Fibroblast of peridontal ligament (primary cell): ENCODE measurements at regions not wholly inside any gene's neighbourhood (a gene's known extent, or its start where the extent isn't known, plus 50 kb on each side); places are given as distances from the start of the nearest gene placed in this dataset.
"Not testable (repeated sequence)": the region's sequence is repeated elsewhere in the genome, so short reads cannot be mapped to it uniquely, and the experiment has no call there.

ENCODE experiments used
- DNase-seq: peaks from one replicate; pipeline ENCODE4 v3.0.0-alpha.2; 2010; ENCODE audit errors: extremely low read depth

GRCh38 chr11:96508861-96509260, 119.0 kb downstream of the JRKL start:
- no peak for DNase-seq

- DNase-seq, result no peak
Measured at GRCh38 chr11:96520939-96521338, 131.1 kb downstream of the JRKL start.

GRCh38 chr11:96523656-96524055, 133.8 kb downstream of the JRKL start:
- DNase-seq, result no peak

GRCh38 chr11:96524475-96524874, 134.7 kb downstream of the JRKL start:
- DNase-seq, result peak; percentile 0

GRCh38 chr11:96530473-96530872, 140.7 kb downstream of the JRKL start:
- no peak for DNase-seq

GRCh38 chr11:96538104-96538503, 148.3 kb downstream of the JRKL start:
- DNase-seq, result no peak

- DNase-seq, result no peak
Measured at GRCh38 chr11:96538622-96539021, 148.8 kb downstream of the JRKL start.

- DNase-seq, result no peak
Measured at GRCh38 chr11:96540875-96541274, 151.1 kb downstream of the JRKL start.

- DNase-seq, result no peak
Measured at GRCh38 chr11:96543177-96543576, 153.4 kb downstream of the JRKL start.

GRCh38 chr11:96545192-96545591, 155.4 kb downstream of the JRKL start:
- DNase-seq, result not testable (repeated sequence)

GRCh38 chr11:96551136-96551535, 161.3 kb downstream of the JRKL start:
- DNase-seq, result no peak

- no peak for DNase-seq
Measured at GRCh38 chr11:96554236-96554820, 164.5 kb downstream of the JRKL start.

- DNase-seq, result not testable (repeated sequence)
Measured at GRCh38 chr11:96555826-96556225, 166.0 kb downstream of the JRKL start.

- not testable (repeated sequence) for DNase-seq
Measured at GRCh38 chr11:96560727-96561126, 170.9 kb downstream of the JRKL start.

- peak; percentile 11 for DNase-seq
Measured at GRCh38 chr11:96567176-96567575, 177.4 kb downstream of the JRKL start.

- DNase-seq, result peak; percentile 5
Measured at GRCh38 chr11:96567667-96568066, 177.9 kb downstream of the JRKL start.

GRCh38 chr11:96576383-96576782, 186.6 kb downstream of the JRKL start:
- DNase-seq, result no peak

- no peak for DNase-seq
Measured at GRCh38 chr11:96578379-96578778, 188.6 kb downstream of the JRKL start.

- DNase-seq, result no peak
Measured at GRCh38 chr11:96579656-96580055, 189.8 kb downstream of the JRKL start.

GRCh38 chr11:96580476-96581040, 190.7 kb downstream of the JRKL start:
- no peak for DNase-seq

- not testable (repeated sequence) for DNase-seq
Measured at GRCh38 chr11:96585944-96586880, 196.4 kb downstream of the JRKL start.

GRCh38 chr11:96588793-96589192, 199.0 kb downstream of the JRKL start:
- not testable (repeated sequence) for DNase-seq

GRCh38 chr11:96595011-96595410, 205.2 kb downstream of the JRKL start:
- DNase-seq, result no peak
